ENCODE measurements at regions not wholly inside any gene's neighbourhood (a gene's known extent, or its start where the extent isn't known, plus 50 kb on each side); places are given as distances from the start of the nearest gene placed in this dataset.
"Not testable (repeated sequence)": the region's sequence is repeated elsewhere in the genome, so short reads cannot be mapped to it uniquely, and the experiment has no call there.

GRCh38 chr4:162469977-162470376 lies 306.2 kb upstream of the FSTL5 start:
- Mint-ChIP-seq H3K27ac (no peak overlapping the region), H3K4me3 (no peak overlapping the region), H3K9me3 (peaks cover 3% of the 10 kb centered on the region)

GRCh38 chr4:162465356-162465755 lies 301.6 kb upstream of the FSTL5 start:
- H3K4me1 ChIP-seq (ENCODE audit: control insufficient read depth, insufficient read depth, low read length); H3K4me3 ChIP-seq (ENCODE audit: low read length); H3K27me3 Mint-ChIP-seq (ENCODE audit: insufficient read depth); H3K27me3 ChIP-seq (ENCODE audit: control insufficient read depth, insufficient read depth, low read length, poor library complexity, severe bottlenecking); H3K4me1 Mint-ChIP-seq; H3K36me3 Mint-ChIP-seq (ENCODE audit: low read depth); H3K27ac Mint-ChIP-seq; H3K9me3 Mint-ChIP-seq; DNase-seq; H3K9ac ChIP-seq (ENCODE audit: extremely low read depth, low read length, poor library complexity, severe bottlenecking); H3K36me3 ChIP-seq (ENCODE audit: control insufficient read depth, insufficient read depth, low read length); H3K4me3 Mint-ChIP-seq; H3K27ac ChIP-seq (ENCODE audit: low read depth, low read length); H3K9me3 ChIP-seq (ENCODE audit: control insufficient read depth, low read length): not testable (repeated sequence)
- WGBS, 2 experiments (ENCODE audit: insufficient coverage in 1 of 2, insufficient read length in 1 of 2), result 60 to 88% methylated on average over 1 of the region's 1 CpG

More at GRCh38 chr4:162469977-162470376, 306.2 kb upstream of the FSTL5 start:
- Histone ChIP-seq H3K36me3 (ENCODE audit: control insufficient read depth, insufficient read depth, low read length) (no peaks in the 10 kb centered on the region), H3K27ac (ENCODE audit: low read depth, low read length) (no peak overlapping the region), H3K27me3 (ENCODE audit: control insufficient read depth, insufficient read depth, low read length, poor library complexity, severe bottlenecking) (no peaks in the 10 kb centered on the region), H3K4me1 (ENCODE audit: control insufficient read depth, insufficient read depth, low read length) (no peaks in the 10 kb centered on the region), H3K9me3 (ENCODE audit: control insufficient read depth, low read length) (no peaks in the 10 kb centered on the region), H3K4me3 (ENCODE audit: low read length) (no peak overlapping the region), H3K9ac (ENCODE audit: extremely low read depth, low read length, poor library complexity, severe bottlenecking) (no peak overlapping the region)
- H3K27me3 Mint-ChIP-seq (ENCODE audit: insufficient read depth), result peaks cover 3% of the 10 kb centered on the region
- H3K4me1 Mint-ChIP-seq, result no peaks in the 10 kb centered on the region
- no peak for DNase-seq
- H3K36me3 Mint-ChIP-seq (ENCODE audit: low read depth), result no peaks in the 10 kb centered on the region
- no peak for TF ChIP-seq CTCF (conservative IDR thresholded peaks at IDR 0.05)

DNA sequence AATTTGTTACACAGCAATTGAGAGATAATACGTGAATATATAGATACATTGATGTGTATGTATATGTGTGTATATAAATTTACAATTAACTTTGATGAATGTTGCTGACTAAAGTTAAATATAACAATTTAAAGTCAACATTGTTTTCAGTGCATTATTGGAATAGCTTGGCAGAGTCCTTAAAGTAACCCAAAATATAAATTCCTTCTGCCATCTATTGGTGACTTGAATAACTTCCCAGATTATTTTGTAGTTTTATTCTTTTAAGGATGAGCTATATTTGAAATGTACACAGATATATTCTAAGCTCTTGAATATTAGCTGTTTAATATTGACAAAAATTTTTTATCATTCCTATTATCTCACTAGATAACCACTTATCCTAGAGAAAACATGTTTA lies 298.2 kb upstream of the FSTL5 start:
- peaks cover 7% of the 10 kb centered on the region for H3K9me3 ChIP-seq (ENCODE audit: control insufficient read depth, low read length)
- H3K27me3 ChIP-seq (ENCODE audit: control insufficient read depth, insufficient read depth, low read length, poor library complexity, severe bottlenecking), result no peaks in the 10 kb centered on the region
- H3K9ac ChIP-seq (ENCODE audit: extremely low read depth, low read length, poor library complexity, severe bottlenecking), result no peak overlapping the region
- no peak overlapping the region for H3K27ac ChIP-seq (ENCODE audit: low read depth, low read length)
- peaks cover 3% of the 10 kb centered on the region for H3K27me3 Mint-ChIP-seq (ENCODE audit: insufficient read depth)
- WGBS, 2 experiments (ENCODE audit: insufficient coverage in 1 of 2, insufficient read length in 1 of 2), result 100% methylated on average over 1 of the region's 1 CpG
- no peaks in the 10 kb centered on the region for H3K4me1 ChIP-seq (ENCODE audit: control insufficient read depth, insufficient read depth, low read length)
- H3K36me3 ChIP-seq (ENCODE audit: control insufficient read depth, insufficient read depth, low read length), result no peaks in the 10 kb centered on the region
- no peak overlapping the region for H3K27ac Mint-ChIP-seq
- peak; percentile 64 for TF ChIP-seq CTCF (conservative IDR thresholded peaks at IDR 0.05)
- H3K9me3 Mint-ChIP-seq, result no peaks in the 10 kb centered on the region
- DNase-seq, result no peak
- no peaks in the 10 kb centered on the region for H3K36me3 Mint-ChIP-seq (ENCODE audit: low read depth)
- no peaks in the 10 kb centered on the region for H3K4me1 Mint-ChIP-seq
- H3K4me3 Mint-ChIP-seq, result no peak overlapping the region
- no peak overlapping the region for H3K4me3 ChIP-seq (ENCODE audit: low read length)

GRCh38 chr4:162458051-162458450 lies 294.3 kb upstream of the FSTL5 start:
- no peaks in the 10 kb centered on the region for H3K4me1 Mint-ChIP-seq
- Histone ChIP-seq H3K36me3 (ENCODE audit: control insufficient read depth, insufficient read depth, low read length) (no peaks in the 10 kb centered on the region), H3K27me3 (ENCODE audit: control insufficient read depth, insufficient read depth, low read length, poor library complexity, severe bottlenecking) (no peaks in the 10 kb centered on the region), H3K4me1 (ENCODE audit: control insufficient read depth, insufficient read depth, low read length) (no peaks in the 10 kb centered on the region), H3K27ac (ENCODE audit: low read depth, low read length) (no peak overlapping the region), H3K4me3 (ENCODE audit: low read length) (no peak overlapping the region), H3K9me3 (ENCODE audit: control insufficient read depth, low read length) (peaks cover 7% of the 10 kb centered on the region), H3K9ac (ENCODE audit: extremely low read depth, low read length, poor library complexity, severe bottlenecking) (no peak overlapping the region)
- H3K27ac Mint-ChIP-seq, result no peak overlapping the region
- no peaks in the 10 kb centered on the region for H3K36me3 Mint-ChIP-seq (ENCODE audit: low read depth)
- 91 to 94% methylated on average over 4 to 6 of the region's 6 CpGs for WGBS, 2 experiments (ENCODE audit: insufficient coverage in 1 of 2, insufficient read length in 1 of 2)
- H3K4me3 Mint-ChIP-seq, result no peak overlapping the region
- H3K27me3 Mint-ChIP-seq (ENCODE audit: insufficient read depth), result no peaks in the 10 kb centered on the region
- DNase-seq, result no peak
- no peaks in the 10 kb centered on the region for H3K9me3 Mint-ChIP-seq
- TF ChIP-seq CTCF (conservative IDR thresholded peaks at IDR 0.05), result no peak

Measured in endodermal cell (in vitro differentiated cells).